HEK293 (cell line): ENCODE measurements at regions not wholly inside any gene's neighbourhood (a gene's known extent, or its start where the extent isn't known, plus 50 kb on each side); places are given as distances from the start of the nearest gene placed in this dataset.

Experiments
- CTCF ChIA-PET: fragments of 350-600 bp; formaldehyde crosslinking; extraction: SDS; loops from one replicate; lab custom pipeline; 2021; ENCODE audit warnings: antibody characterized with exemption; lab: Yijun Ruan, JAX
- POLR2A ChIA-PET: fragments of 300-600 bp; formaldehyde crosslinking; extraction: SDS; loops from one replicate; lab custom pipeline; 2020; ENCODE audit warnings: antibody characterized with exemption, inconsistent platforms; lab: Yijun Ruan, JAX
- H3K27ac ChIP-seq: fragments of 200-500 bp; sonication (Bioruptor generic); 2 replicates; pipeline ENCODE4 v1.5.1; 2014; ENCODE audit warnings: low read depth, low read length, control low read depth, inconsistent platforms; ENCODE audit errors: extremely low read depth
- H3K36me3 ChIP-seq, 2 experiments: fragments of 200-500 bp in 1 of 2; sonication (Bioruptor generic) in 1 of 2; 1 replicate in 1 of 2; 2 replicates in 1 of 2; pipeline ENCODE4 v1.5.1; 2014 to 2017; ENCODE audit warnings: inconsistent platforms in 2 of 2, low read length in 2 of 2; ENCODE audit not compliant: control insufficient read depth in 2 of 2, insufficient read depth in 1 of 2
- H3K4me1 ChIP-seq: fragments of 200-500 bp; sonication (Bioruptor generic); 2 replicates; pipeline ENCODE4 v1.5.1; 2014; ENCODE audit warnings: mild to moderate bottlenecking, low read length, inconsistent platforms; ENCODE audit not compliant: control insufficient read depth, insufficient read depth
- H3K4me3 ChIP-seq: 2 replicates; pipeline ENCODE4 v1.5.1; 2011; ENCODE audit warnings: low read depth, mild to moderate bottlenecking, control low read depth, low read length, moderate library complexity
- H3K9me3 ChIP-seq: fragments of 200-500 bp; sonication (Bioruptor generic); 2 replicates; pipeline ENCODE4 v1.5.1; 2014; ENCODE audit warnings: low read depth, low read length, inconsistent platforms; ENCODE audit not compliant: control insufficient read depth, insufficient read depth
- KLF1 ChIP-seq: fragments of 450-650 bp; formaldehyde crosslinking; IDR thresholded peaks from 2 replicates; pipeline ENCODE4 v1.5.1; 2016; ENCODE audit warnings: missing biosample characterization, missing genetic modification characterization
- KLF9 ChIP-seq: fragments of 450-650 bp; formaldehyde crosslinking; IDR thresholded peaks from 2 replicates; pipeline ENCODE4 v1.5.1; 2016; ENCODE audit warnings: missing biosample characterization, missing genetic modification characterization, low read depth
- PRDM4 ChIP-seq: fragments of 450-650 bp; formaldehyde crosslinking; IDR thresholded peaks from 2 replicates; pipeline ENCODE4 v1.5.1; 2017; ENCODE audit warnings: missing biosample characterization, missing genetic modification characterization
- WT1 ChIP-seq: fragments of 450-650 bp; formaldehyde crosslinking; IDR thresholded peaks from 2 replicates; pipeline ENCODE4 v1.5.1; 2016; ENCODE audit warnings: missing biosample characterization, missing genetic modification characterization
- ZBTB8A ChIP-seq: fragments of 450-650 bp; formaldehyde crosslinking; IDR thresholded peaks from 2 replicates; pipeline ENCODE4 v1.5.1; 2016; ENCODE audit warnings: missing biosample characterization, missing genetic modification characterization
- ZNF114 ChIP-seq: fragments of 450-650 bp; formaldehyde crosslinking; IDR thresholded peaks from 2 replicates; pipeline ENCODE4 v1.5.0; 2017; ENCODE audit warnings: missing biosample characterization, missing genetic modification characterization
- ZNF174 ChIP-seq: fragments of 450-650 bp; formaldehyde crosslinking; IDR thresholded peaks from 2 replicates; pipeline ENCODE4 v1.5.0; 2017; ENCODE audit warnings: missing biosample characterization, mild to moderate bottlenecking, missing genetic modification characterization
- ZNF280C ChIP-seq: fragments of 450-650 bp; formaldehyde crosslinking; IDR thresholded peaks from 2 replicates; pipeline ENCODE4 v1.5.1; 2016; ENCODE audit warnings: missing biosample characterization, missing genetic modification characterization
- ZNF292 ChIP-seq: fragments of 450-650 bp; formaldehyde crosslinking; IDR thresholded peaks from 2 replicates; pipeline ENCODE4 v1.5.1; 2016; ENCODE audit warnings: low read depth, missing biosample characterization, missing genetic modification characterization, borderline replicate concordance
- ZNF488 ChIP-seq: fragments of 450-650 bp; formaldehyde crosslinking; IDR thresholded peaks from 2 replicates; pipeline ENCODE4 v1.5.1; 2016; ENCODE audit warnings: missing biosample characterization, missing genetic modification characterization
- ZNF610 ChIP-seq: fragments of 450-650 bp; formaldehyde crosslinking; IDR thresholded peaks from 2 replicates; pipeline ENCODE4 v1.5.1; 2016; ENCODE audit warnings: missing biosample characterization, missing genetic modification characterization, borderline replicate concordance
- TF ChIP-seq, protein P1 (sequence below): fragments of 450-650 bp; formaldehyde crosslinking; IDR thresholded peaks from 2 replicates; pipeline ENCODE4 v1.5.1; 2016; ENCODE audit warnings: missing biosample characterization, missing genetic modification characterization

DNA sequence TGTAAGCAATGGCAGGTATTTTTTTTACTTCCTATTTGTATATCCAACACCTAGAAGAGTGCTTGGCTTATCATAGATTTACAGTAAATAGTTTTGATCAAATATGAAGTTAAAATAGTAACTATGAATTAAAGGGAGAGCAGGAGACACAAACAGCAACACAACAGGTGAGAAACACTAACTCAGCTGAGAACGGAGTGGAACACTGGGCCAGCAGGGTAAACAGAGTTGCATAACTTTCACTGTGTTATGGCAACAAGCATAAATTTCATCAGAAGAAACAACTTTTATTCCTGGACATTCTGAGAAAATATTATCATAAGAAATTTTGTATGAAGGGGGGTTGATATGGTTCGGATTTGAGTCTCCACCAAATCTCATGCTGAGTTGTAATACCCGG, 52.2 kb upstream of the SMIM30 start:
- no peaks in the 10 kb centered on the region for H3K36me3 ChIP-seq
- ChIA-PET CTCF (interaction anchor here (0.5 kb wide), 1 partner anchor 11 kb away, joined by 3 read pairs; no protein-coding TSS in a partner anchor), POLR2A (no interaction called here)
- no peak for TF ChIP-seq PRDM4 (tag by site-specific recombination)
- TF ChIP-seq ZNF292 = no peak
- no peak for TF ChIP-seq ZNF280C (tag by site-specific recombination)
- TF ChIP-seq KLF9 = no peak
- TF ChIP-seq ZNF610 (tag by site-specific recombination) = no peak
- TF ChIP-seq, protein P1, sequence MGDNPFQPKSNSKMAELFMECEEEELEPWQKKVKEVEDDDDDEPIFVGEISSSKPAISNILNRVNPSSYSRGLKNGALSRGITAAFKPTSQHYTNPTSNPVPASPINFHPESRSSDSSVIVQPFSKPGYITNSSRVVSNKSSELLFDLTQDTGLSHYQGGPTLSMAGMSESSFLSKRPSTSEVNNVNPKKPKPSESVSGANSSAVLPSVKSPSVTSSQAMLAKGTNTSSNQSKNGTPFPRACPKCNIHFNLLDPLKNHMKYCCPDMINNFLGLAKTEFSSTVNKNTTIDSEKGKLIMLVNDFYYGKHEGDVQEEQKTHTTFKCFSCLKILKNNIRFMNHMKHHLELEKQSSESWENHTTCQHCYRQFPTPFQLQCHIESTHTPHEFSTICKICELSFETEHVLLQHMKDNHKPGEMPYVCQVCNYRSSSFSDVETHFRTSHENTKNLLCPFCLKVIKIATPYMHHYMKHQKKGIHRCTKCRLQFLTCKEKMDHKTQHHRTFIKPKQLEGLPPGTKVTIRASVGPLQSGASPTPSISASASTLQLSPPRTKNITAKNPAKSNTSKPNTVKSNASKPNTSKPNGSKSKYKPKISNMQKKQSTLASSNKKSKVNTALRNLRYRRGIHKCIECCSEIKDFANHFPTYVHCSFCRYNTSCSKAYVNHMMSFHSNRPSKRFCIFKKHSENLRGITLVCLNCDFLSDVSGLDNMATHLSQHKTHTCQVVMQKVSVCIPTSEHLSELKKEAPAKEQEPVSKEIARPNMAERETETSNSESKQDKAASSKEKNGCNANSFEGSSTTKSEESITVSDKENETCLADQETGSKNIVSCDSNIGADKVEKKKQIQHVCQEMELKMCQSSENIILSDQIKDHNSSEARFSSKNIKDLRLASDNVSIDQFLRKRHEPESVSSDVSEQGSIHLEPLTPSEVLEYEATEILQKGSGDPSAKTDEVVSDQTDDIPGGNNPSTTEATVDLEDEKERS (tag by site-specific recombination) = no peak
- TF ChIP-seq ZNF114 (tag by site-specific recombination) = no peak
- TF ChIP-seq KLF1 (tag by site-specific recombination) = no peak
- no peak for TF ChIP-seq WT1 (tag by site-specific recombination)
- TF ChIP-seq ZBTB8A (tag by site-specific recombination) = no peak
- TF ChIP-seq ZNF488 = no peak
- TF ChIP-seq ZNF174 (tag by site-specific recombination) = no peak
- no peak overlapping the region for H3K4me3 ChIP-seq
- H3K9me3 ChIP-seq = no peaks in the 10 kb centered on the region
- no peaks in the 10 kb centered on the region for H3K4me1 ChIP-seq
- no peak overlapping the region for H3K27ac ChIP-seq
